ENCODE measurements at regions not wholly inside any gene's neighbourhood (a gene's known extent, or its start where the extent isn't known, plus 50 kb on each side); places are given as distances from the start of the nearest gene placed in this dataset.

- TF ChIP-seq CTCF (IDR thresholded peaks at IDR 0.05; ENCODE audit: insufficient read depth, low read length, poor library complexity, severe bottlenecking): no peak
- Histone ChIP-seq H3K27me3 (replicated peaks; ENCODE audit: control insufficient read depth, insufficient read depth, low read length) (no peaks in the 10 kb centered on the region), H3K36me3 (ENCODE audit: control insufficient read depth, insufficient read depth, low read length) (no peaks in the 10 kb centered on the region)
Observed at GRCh38 chr21:18630446-18630845, 226.9 kb upstream of the TMPRSS15 start.

GRCh38 chr21:18636897-18637296, 233.3 kb upstream of the TMPRSS15 start:
- TF ChIP-seq CTCF (IDR thresholded peaks at IDR 0.05; ENCODE audit: insufficient read depth, low read length, poor library complexity, severe bottlenecking): no peak
- H3K27me3 ChIP-seq (replicated peaks; ENCODE audit: control insufficient read depth, insufficient read depth, low read length): no peaks in the 10 kb centered on the region
- no peak for DNase-seq (ENCODE audit: extremely low read depth, insufficient read length)
- H3K36me3 ChIP-seq (ENCODE audit: control insufficient read depth, insufficient read depth, low read length): no peaks in the 10 kb centered on the region
- no peak overlapping the region for H3K4me3 ChIP-seq (replicated peaks; ENCODE audit: low read depth, low read length)

More at GRCh38 chr21:18630446-18630845, 226.9 kb upstream of the TMPRSS15 start:
- DNase-seq (ENCODE audit: extremely low read depth, insufficient read length): no peak
- no peak overlapping the region for H3K4me3 ChIP-seq (replicated peaks; ENCODE audit: low read depth, low read length)

DNA sequence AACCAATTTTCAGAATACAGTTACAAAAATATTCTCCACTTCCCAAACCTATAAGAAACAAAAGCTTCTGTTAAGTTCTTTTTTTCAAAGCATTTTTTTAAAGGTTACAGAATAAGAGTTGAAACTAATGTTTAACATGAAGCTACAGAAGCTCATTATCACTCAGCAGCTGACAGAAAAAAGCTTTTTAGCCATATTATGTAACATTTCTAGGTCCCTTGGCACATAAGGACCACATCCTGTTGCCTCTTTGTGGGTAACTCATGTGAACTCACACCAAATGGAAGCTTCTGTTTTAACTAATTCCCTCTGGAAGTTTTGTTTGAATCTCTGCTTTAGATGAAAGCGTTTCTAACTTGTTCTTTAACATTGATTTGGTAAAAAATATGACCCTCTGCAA, 242.5 kb upstream of the TMPRSS15 start:
- no peak for DNase-seq (ENCODE audit: extremely low read depth, insufficient read length)
- Histone ChIP-seq H3K4me3 (replicated peaks; ENCODE audit: low read depth, low read length) (no peak overlapping the region), H3K27me3 (replicated peaks; ENCODE audit: control insufficient read depth, insufficient read depth, low read length) (no peaks in the 10 kb centered on the region)

GRCh38 chr21:18655931-18656330, 252.3 kb upstream of the TMPRSS15 start:
- no peak overlapping the region for H3K4me3 ChIP-seq (replicated peaks; ENCODE audit: low read depth, low read length)

More for the DNA sequence above, 242.5 kb upstream of the TMPRSS15 start:
- no peak for TF ChIP-seq CTCF (IDR thresholded peaks at IDR 0.05; ENCODE audit: insufficient read depth, low read length, poor library complexity, severe bottlenecking)
- H3K36me3 ChIP-seq (ENCODE audit: control insufficient read depth, insufficient read depth, low read length): no peaks in the 10 kb centered on the region

GRCh38 chr21:18661842-18662241, 258.3 kb upstream of the TMPRSS15 start:
- no peaks in the 10 kb centered on the region for H3K27me3 ChIP-seq (replicated peaks; ENCODE audit: control insufficient read depth, insufficient read depth, low read length)
- no peak for TF ChIP-seq CTCF (IDR thresholded peaks at IDR 0.05; ENCODE audit: insufficient read depth, low read length, poor library complexity, severe bottlenecking)
- no peak for DNase-seq (ENCODE audit: extremely low read depth, insufficient read length)
- no peaks in the 10 kb centered on the region for H3K36me3 ChIP-seq (ENCODE audit: control insufficient read depth, insufficient read depth, low read length)
- H3K4me3 ChIP-seq (replicated peaks; ENCODE audit: low read depth, low read length): no peak overlapping the region

More at GRCh38 chr21:18655931-18656330, 252.3 kb upstream of the TMPRSS15 start:
- TF ChIP-seq CTCF (IDR thresholded peaks at IDR 0.05; ENCODE audit: insufficient read depth, low read length, poor library complexity, severe bottlenecking): no peak
- no peaks in the 10 kb centered on the region for H3K36me3 ChIP-seq (ENCODE audit: control insufficient read depth, insufficient read depth, low read length)
- no peak for DNase-seq (ENCODE audit: extremely low read depth, insufficient read length)
- H3K27me3 ChIP-seq (replicated peaks; ENCODE audit: control insufficient read depth, insufficient read depth, low read length): no peaks in the 10 kb centered on the region

GRCh38 chr21:18663663-18664062, 260.1 kb upstream of the TMPRSS15 start:
- DNase-seq (ENCODE audit: extremely low read depth, insufficient read length): no peak
- Histone ChIP-seq H3K27me3 (replicated peaks; ENCODE audit: control insufficient read depth, insufficient read depth, low read length) (no peaks in the 10 kb centered on the region), H3K4me3 (replicated peaks; ENCODE audit: low read depth, low read length) (no peak overlapping the region), H3K36me3 (ENCODE audit: control insufficient read depth, insufficient read depth, low read length) (no peaks in the 10 kb centered on the region)
- no peak for TF ChIP-seq CTCF (IDR thresholded peaks at IDR 0.05; ENCODE audit: insufficient read depth, low read length, poor library complexity, severe bottlenecking)

All from GM06990 (cell line).